ENCODE measurements at regions not wholly inside any gene's neighbourhood (a gene's known extent, or its start where the extent isn't known, plus 50 kb on each side); places are given as distances from the start of the nearest gene placed in this dataset.
"Not testable (repeated sequence)": the region's sequence is repeated elsewhere in the genome, so short reads cannot be mapped to it uniquely, and the experiment has no call there.

- POLR2A ChIA-PET (ENCODE audit: low non-redundant PET), result no interaction called here
- H3K27ac ChIP-seq, result no peak overlapping the region
- CTCF ChIA-PET, result no interaction called here
- no peak for TF ChIP-seq CTCF (conservative IDR thresholded peaks at IDR 0.05; ENCODE audit: low read depth)
- no peak for DNase-seq (ENCODE audit: low spot score)
Observed at GRCh38 chr2:167719410-167719809, 528.0 kb downstream of the STK39 start.

- ChIA-PET POLR2A (ENCODE audit: low non-redundant PET) (no interaction called here), CTCF (no interaction called here)
- H3K27ac ChIP-seq, result no peak overlapping the region
- TF ChIP-seq CTCF (conservative IDR thresholded peaks at IDR 0.05; ENCODE audit: low read depth), result no peak
- DNase-seq (ENCODE audit: low spot score), result no peak
Observed at GRCh38 chr2:167718560-167718959, 528.8 kb downstream of the STK39 start.

GRCh38 chr2:167715932-167716331 lies 531.5 kb downstream of the STK39 start:
- ChIA-PET CTCF (interaction anchor here (0.7 kb wide), 1 partner anchor 9 kb away, joined by 3 read pairs; no protein-coding TSS in a partner anchor), POLR2A (ENCODE audit: low non-redundant PET) (no interaction called here)
- no peak for TF ChIP-seq CTCF (conservative IDR thresholded peaks at IDR 0.05; ENCODE audit: low read depth)
- no peak for DNase-seq (ENCODE audit: low spot score)
- H3K27ac ChIP-seq, result no peak overlapping the region

- CTCF ChIA-PET, result interaction anchor here (0.7 kb wide), 1 partner anchor 8 kb away, joined by 3 read pairs; no protein-coding TSS in a partner anchor
- H3K27ac ChIP-seq; DNase-seq (ENCODE audit: low spot score); POLR2A ChIA-PET (ENCODE audit: low non-redundant PET): not testable (repeated sequence)
Observed at GRCh38 chr2:167715498-167715897, 531.9 kb downstream of the STK39 start.

- CTCF ChIA-PET, result interaction anchor here (0.6 kb wide), 1 partner anchor 16 kb away, joined by 3 read pairs; no protein-coding TSS in a partner anchor
- no peak for TF ChIP-seq CTCF (conservative IDR thresholded peaks at IDR 0.05; ENCODE audit: low read depth)
- no peak for DNase-seq (ENCODE audit: low spot score)
- POLR2A ChIA-PET (ENCODE audit: low non-redundant PET), result no interaction called here
- no peak overlapping the region for H3K27ac ChIP-seq
Observed at GRCh38 chr2:167712275-167712674, 535.1 kb downstream of the STK39 start.

GRCh38 chr2:167708998-167709397 lies 538.4 kb downstream of the STK39 start:
- ChIA-PET POLR2A (ENCODE audit: low non-redundant PET) (no interaction called here), CTCF (no interaction called here)
- no peak for TF ChIP-seq CTCF (conservative IDR thresholded peaks at IDR 0.05; ENCODE audit: low read depth)
- no peak for DNase-seq (ENCODE audit: low spot score)
- no peak overlapping the region for H3K27ac ChIP-seq

- no peak for TF ChIP-seq CTCF (conservative IDR thresholded peaks at IDR 0.05; ENCODE audit: low read depth)
- ChIA-PET CTCF (interaction anchor here (0.5 to 1.5 kb wide), 2 partner anchors 9 to 32 kb away, joined by 3 to 4 read pairs; no protein-coding TSS in a partner anchor), POLR2A (ENCODE audit: low non-redundant PET) (no interaction called here)
- no peak overlapping the region for H3K27ac ChIP-seq
- no peak for DNase-seq (ENCODE audit: low spot score)
Observed at GRCh38 chr2:167706800-167707199, 540.6 kb downstream of the STK39 start.
